Stimulated activated CD4-positive, alpha-beta T cell treated with anti-CD3 and anti-CD28 coated beads, Interleukin-15, amount 100 ng/mL, for 24 hours (primary cell): ENCODE measurements at regions not wholly inside any gene's neighbourhood (a gene's known extent, or its start where the extent isn't known, plus 50 kb on each side); places are given as distances from the start of the nearest gene placed in this dataset.

Experiments used
- DNase-seq: peaks from one replicate; pipeline ENCODE4 v3.0.0-alpha.2; 2020

- no peak for DNase-seq
Measured at GRCh38 chr3:25313286-25313685, 114.8 kb upstream of the RARB start.

DNA sequence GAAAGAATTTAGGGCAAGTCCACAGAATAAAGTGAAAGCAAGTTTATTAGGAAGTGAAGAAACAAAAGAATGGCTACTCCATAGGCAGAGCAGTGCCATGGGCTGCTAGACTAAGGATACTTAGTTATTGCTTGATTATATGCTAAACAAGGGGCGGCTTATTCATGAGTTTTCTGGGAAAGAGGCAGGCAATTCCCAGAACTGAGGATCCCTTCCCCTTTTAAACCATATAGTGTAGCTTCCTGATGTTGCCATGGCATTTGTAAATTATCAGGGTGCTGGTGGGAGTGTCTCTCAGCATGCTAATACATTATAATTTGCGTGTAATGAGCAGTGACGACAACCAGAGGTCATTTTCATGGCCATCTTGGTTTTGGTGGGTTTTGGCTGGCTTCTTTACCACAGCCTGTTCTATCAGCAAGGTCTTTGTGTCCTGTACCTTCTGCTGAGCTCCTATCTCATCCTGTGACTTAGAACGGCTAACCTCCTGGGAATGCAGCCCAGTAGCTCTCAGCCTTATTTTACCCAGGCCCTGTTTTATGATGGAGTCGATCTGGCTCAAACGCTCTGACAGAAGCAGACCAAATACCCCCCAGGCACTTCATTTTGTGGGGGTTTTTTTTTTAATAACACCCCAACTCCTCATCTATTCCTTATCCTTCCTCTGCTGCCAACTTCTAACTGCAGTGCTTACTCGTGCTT, 103.0 kb upstream of the RARB start:
- DNase-seq: no peak

- no peak for DNase-seq
Measured at GRCh38 chr3:25335356-25335755, 92.7 kb upstream of the RARB start.

GRCh38 chr3:25338158-25338725, 89.8 kb upstream of the RARB start:
- no peak for DNase-seq

GRCh38 chr3:25339225-25339624, 88.8 kb upstream of the RARB start:
- DNase-seq: no peak

DNA sequence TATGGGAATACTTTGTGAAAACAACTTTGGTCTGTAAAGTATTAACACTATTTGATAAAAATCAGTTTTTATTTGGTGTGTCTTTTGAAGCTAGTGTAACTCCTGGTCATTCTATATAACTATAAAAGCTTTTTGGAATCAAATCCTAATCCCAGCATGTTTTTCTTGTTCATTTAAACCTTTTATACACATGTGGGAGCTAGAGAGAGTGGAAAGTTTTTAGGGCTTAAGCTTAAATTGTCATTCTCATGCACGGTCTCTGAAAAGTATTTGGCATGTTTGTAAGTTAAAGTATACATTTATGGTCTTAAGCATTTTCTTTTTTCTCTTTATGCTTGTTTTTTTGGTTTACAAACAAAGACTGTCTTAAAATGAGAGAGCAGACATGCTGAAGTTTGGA, 83.4 kb upstream of the RARB start:
- DNase-seq: no peak

DNA sequence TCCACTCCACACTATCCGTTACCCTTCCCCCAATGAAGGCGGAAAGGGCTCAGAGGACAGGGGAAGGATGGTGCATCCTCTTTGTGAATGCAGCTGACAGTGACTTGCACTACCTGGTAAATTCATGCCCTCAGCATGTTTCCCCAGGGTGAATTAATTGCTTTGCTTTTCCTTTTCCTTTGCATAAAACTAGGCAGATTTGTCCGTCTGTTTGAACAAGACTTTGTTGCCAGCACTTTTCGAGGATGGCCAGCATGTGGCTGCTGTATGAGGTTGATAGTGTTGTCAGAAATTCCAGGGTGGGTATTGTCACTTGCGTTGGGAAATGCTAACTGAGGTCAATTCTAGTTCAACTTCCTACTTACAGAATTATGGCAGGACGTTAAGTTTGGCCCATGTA, 79.0 kb upstream of the RARB start:
- DNase-seq: no peak

- no peak for DNase-seq
Measured at GRCh38 chr3:25349828-25350724, 78.0 kb upstream of the RARB start.

DNA sequence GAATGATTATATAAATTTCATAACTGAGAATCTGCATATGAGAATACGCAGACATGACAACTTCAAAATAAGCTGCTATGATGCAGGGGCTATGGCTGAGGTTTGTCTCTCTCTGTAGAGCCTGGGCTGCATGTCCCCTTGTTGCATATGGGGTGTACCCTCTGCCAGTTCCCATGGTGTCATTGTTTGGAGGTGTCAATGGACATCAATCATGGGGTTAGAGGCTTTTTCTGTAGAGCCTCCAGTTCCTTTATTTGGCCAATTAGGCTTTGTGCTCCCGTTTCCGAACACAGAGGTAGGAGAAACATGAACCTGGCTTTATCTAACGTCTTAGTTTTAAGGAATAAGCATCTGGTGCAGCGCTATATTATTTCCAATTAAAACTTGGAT, 77.3 kb upstream of the RARB start:
- DNase-seq: no peak

DNA sequence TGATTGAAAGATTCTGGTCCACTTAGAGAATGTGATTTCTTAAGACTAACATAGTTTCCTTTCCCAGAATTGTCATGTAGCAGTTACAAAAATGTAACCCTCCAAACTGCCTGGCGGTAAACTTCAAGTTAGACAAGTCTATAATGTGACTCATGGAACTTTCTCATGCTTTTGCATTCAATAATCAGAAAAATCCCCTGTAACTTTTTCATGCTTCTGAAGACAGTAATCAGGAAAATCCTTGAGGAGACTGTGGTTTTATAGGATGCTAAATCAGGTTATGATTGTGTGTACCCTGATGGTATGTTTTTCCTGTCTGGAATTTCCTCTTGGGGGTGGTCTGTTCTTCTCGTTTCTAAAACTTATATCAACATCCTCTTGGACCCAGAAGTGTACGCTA, 74.0 kb upstream of the RARB start:
- no peak for DNase-seq

DNA sequence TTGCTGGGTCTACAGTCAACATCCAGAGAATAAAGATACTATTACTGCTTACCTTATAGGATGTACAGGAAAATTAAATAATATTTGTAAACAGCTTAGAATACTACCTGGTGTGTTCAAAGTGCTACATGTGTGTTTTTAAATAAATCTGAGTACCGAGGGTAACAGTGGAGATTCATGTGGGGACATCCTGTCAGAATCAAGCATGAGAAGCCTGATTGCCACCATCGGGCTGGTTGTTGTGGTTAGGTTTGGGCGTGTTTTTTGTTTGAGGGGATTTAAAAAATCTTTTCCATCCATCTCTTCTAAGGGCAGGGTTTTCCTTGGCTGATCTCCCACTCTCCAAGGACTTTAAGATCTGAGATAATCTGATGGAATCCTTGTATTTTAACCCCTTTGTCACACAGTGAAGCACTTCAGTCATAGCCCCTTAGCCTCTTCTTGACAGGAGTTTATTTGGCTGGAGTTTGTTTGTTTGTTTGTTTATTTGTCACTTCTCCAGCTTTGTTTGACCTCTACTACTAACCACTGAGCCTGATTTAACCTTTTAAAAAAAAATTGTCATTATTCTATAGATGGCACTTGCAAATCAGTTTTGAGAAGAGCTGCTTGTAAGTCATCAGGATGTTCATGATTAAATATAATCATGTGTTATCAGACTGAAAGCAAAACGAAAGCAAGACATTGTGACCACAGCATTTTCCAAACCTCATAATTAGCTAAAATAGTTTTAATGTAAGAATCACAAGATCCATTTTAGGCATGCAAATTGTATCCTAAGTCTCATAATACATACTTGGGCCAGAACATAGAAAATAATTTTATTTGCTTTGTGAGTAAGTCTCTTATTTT, 72.8 kb upstream of the RARB start:
- no peak for DNase-seq

- DNase-seq: no peak
Measured at GRCh38 chr3:25355998-25356397, 72.1 kb upstream of the RARB start.

DNA sequence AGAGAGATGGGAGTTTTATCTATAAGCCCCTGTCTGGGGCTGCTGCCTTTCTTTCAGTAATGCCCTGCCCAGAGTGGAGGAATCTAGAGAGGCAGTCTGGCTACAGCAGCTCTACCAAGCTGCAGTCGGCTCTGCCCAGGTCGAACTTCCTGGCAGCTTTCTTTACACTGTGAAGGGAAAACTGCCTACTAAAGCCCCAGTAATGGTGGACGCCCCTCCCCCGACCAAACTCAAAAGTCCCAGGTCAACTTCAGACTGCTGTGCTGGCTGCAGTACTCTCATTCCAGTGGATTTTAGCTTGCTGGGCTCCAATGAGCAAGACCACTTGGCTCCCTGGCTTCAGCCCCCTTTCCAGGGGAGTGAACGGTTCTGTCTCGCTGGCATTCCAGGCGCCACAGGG, 65.9 kb upstream of the RARB start:
- no peak for DNase-seq

DNA sequence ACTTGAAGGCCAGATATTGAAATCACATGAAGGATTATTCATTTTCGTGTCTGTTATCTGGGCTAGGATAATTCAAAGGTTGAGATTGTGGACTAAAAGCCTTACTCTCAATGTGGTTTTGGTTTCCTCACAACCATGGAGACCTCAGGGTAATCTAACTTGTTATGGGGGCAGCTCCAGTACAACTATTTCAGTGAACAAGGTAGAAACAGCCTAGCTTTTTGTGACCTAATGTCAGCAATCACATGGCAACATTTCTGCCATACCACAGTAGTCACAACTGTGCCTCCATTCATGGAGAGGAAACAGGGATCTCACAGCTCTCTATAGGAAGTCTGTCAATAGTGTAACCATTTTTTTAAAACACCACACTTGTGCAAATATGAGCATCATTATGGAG, 62.4 kb upstream of the RARB start:
- DNase-seq: no peak

DNA sequence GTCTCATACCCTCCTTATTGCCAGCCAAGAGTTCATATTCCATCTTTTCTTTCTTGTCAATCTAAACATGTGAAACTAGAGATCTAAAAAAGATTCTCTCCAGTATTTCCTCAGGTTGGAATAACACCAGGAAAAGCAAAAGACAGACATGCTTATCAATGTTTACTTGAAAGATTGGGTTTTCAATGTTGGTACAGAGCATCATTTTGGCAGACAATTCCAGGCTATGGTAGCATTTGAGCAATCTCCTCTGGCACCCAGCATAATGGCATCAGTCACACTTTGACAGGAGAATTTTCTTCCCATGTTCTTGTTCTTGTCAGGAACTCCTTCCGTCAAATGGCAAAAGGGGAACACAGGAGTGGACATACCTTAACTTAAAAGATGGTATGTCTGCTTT, 61.0 kb upstream of the RARB start:
- DNase-seq: no peak

- DNase-seq: no peak
Measured at GRCh38 chr3:25372167-25372566, 55.9 kb upstream of the RARB start.

DNA sequence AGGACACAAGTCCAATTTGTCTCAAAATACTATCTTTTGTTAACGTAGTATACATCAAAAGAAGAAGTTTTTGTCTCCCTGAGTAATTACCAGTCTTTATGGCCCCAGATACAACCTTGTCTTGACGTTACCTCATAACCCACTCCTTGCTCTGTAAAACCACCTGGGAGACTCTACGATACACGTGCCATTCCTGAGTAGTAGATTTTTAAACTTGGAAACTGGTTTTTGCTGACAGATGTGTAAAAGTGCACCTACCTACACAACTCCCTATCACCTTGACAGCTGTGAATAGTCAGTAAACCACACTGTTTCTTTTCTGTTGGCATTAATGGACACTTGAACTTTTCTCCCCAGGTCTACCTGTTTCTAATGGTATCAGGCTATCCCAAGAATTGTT, 51.7 kb upstream of the RARB start:
- no peak for DNase-seq

DNA sequence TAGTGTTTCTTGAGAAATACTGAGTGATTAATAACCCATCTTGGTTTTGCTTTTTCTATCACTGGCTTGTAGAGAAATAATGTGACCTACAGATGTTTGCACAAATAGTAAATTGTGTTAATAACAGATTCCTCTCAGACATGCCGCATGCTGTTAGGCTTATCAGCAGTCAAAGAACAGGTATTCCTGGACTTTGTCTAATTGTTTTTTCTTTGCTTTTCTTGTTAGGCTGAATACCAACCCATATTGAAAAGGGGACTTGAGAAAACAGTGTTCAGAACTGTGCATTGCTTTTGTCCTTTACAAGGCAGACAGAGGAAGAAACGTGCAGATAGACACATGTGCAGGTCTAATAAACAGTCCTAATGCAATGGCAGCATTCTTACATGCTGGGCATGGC, 51.0 kb upstream of the RARB start:
- no peak for DNase-seq
